GM12874 (cell line): ENCODE measurements at regions not wholly inside any gene's neighbourhood (a gene's known extent, or its start where the extent isn't known, plus 50 kb on each side); places are given as distances from the start of the nearest gene placed in this dataset.

Experiments used
- TF ChIP-seq, protein P1 (sequence below): IDR thresholded peaks from 2 replicates; pipeline ENCODE4 v1.5.1; 2011; ENCODE audit warnings: low read depth, mild to moderate bottlenecking, control low read depth, low read length, moderate library complexity; ENCODE audit not compliant: insufficient read depth

DNA sequence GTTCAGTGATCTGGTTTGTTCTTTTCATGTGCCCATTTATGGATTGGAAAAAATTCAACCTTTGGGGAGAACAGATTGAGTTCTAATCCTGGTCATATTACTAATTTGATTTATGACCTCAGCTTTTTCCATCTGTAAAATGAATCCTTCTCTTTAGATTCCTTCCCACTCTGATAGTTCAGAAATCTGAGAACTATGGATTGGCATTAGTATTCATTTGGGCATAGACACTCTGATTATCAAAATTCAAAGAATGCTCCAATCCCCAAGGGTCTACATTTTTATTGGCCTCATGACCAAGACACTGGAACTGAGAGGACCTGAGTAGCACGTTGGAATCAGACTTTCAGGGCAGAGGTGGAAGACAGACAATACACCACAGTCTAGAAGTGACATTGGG is 405.9 kb upstream of the PAPPA start:
- TF ChIP-seq, protein P1, sequence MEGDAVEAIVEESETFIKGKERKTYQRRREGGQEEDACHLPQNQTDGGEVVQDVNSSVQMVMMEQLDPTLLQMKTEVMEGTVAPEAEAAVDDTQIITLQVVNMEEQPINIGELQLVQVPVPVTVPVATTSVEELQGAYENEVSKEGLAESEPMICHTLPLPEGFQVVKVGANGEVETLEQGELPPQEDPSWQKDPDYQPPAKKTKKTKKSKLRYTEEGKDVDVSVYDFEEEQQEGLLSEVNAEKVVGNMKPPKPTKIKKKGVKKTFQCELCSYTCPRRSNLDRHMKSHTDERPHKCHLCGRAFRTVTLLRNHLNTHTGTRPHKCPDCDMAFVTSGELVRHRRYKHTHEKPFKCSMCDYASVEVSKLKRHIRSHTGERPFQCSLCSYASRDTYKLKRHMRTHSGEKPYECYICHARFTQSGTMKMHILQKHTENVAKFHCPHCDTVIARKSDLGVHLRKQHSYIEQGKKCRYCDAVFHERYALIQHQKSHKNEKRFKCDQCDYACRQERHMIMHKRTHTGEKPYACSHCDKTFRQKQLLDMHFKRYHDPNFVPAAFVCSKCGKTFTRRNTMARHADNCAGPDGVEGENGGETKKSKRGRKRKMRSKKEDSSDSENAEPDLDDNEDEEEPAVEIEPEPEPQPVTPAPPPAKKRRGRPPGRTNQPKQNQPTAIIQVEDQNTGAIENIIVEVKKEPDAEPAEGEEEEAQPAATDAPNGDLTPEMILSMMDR: no peak

DNA sequence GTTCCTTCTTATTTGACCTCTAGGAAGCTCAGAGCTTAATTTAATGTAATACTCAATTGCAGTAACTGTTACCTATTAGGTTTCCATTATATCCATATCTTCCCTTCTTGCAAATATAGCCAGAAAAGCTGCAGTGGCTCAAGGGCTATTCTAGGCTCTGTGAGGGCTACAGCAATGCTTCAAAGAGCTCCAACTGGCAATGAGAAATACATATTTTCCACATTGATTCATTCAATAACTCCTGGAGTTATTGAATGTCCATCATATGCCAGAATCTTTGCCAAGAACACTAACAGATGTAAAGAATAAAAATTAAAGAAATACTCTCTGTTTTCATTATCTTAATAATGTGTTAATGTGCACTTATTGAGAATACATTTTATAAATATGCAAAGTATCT is 396.9 kb upstream of the PAPPA start:
- TF ChIP-seq, protein P1: no peak

DNA sequence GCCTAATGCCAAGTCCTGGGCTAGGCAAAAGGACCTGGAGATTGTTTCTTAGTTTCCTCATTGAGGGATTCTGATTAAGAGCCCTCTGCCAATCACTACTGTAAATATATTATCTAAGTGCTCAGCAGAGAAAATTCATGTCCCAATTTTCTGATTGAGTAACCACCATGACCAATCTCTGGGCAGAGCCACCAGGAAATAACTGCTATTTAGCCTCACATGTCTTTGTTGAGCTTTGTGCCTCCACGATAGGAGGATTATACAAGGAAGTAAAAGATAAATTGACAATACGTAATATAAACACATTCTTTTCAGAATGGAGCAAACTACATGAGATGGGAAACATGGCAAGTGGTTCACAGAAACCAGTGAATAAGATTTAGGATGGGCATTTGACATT is 396.1 kb upstream of the PAPPA start:
- TF ChIP-seq, protein P1: no peak

GRCh38 chr9:115758441-115758840 is 395.1 kb upstream of the PAPPA start:
- TF ChIP-seq, protein P1: no peak

DNA sequence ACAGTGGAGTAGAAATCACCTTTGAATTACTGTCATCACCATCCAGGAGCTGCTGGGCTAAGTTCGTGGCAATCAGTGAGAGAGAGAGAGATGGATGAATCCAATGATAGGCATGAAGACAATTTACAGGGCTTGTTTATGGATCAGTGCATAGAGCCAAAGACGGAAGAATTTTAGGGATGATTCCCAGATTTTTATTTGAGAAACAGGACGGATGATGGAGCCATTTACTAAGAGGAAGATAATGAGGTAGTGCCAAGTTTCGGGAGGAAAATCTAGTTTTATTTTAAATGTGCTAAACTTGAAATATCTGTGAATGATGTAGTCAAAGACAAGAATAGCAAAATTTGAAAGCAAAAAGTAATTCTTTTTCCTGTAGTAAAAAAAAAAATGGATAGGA is 394.2 kb upstream of the PAPPA start:
- TF ChIP-seq, protein P1: no peak

GRCh38 chr9:115764645-115765044 is 388.9 kb upstream of the PAPPA start:
- TF ChIP-seq, protein P1: no peak

DNA sequence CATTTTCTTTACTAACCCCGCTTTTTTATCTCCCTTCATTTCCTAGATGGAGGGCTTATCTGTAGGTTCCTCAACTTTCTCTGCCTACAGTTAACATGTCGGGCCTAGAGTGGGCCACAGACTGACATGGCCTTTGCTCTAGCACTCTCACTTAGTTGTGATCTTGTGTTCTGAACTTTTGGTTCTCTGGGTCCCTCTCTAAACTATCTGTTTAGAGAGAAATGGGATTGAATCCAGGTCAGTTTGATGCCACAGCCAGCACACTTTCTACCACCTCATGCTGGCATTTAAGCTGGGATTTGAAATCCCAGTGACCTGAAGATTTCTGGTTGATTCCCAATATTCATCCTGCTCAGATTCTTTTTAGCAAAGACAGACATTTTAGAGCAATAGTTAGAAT is 388.5 kb upstream of the PAPPA start:
- TF ChIP-seq, protein P1: no peak
